ENCODE measurements at regions not wholly inside any gene's neighbourhood (a gene's known extent, or its start where the extent isn't known, plus 50 kb on each side); places are given as distances from the start of the nearest gene placed in this dataset.

DNA sequence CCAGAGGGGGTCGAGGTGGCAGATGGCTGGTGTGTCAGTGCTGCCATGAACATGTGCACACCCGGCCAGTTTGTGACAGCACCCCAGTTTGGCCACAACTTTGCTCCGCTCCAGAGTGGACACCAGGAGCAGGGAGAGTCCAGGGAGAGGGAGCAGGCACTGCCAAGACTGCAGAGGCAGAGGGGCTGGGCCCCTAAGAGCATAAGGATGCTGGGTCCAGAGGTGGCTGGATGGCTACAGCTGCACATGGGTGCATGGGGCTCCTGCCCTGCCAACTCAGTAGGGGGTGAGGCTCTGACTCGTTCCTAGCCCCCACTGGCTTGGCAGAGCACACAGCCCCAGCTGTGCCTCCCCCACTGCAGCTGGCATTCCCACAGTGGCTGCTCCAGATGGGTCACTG lies 999.2 kb upstream of the CRIM1 start:
- no peaks in the 10 kb centered on the region for H3K4me1 ChIP-seq (ENCODE audit: control insufficient read depth, insufficient read depth, low read length)
- no peak for TF ChIP-seq ZNF146 (tag by site-specific recombination; IDR thresholded peaks at IDR 0.05)
- TF ChIP-seq, protein P1, sequence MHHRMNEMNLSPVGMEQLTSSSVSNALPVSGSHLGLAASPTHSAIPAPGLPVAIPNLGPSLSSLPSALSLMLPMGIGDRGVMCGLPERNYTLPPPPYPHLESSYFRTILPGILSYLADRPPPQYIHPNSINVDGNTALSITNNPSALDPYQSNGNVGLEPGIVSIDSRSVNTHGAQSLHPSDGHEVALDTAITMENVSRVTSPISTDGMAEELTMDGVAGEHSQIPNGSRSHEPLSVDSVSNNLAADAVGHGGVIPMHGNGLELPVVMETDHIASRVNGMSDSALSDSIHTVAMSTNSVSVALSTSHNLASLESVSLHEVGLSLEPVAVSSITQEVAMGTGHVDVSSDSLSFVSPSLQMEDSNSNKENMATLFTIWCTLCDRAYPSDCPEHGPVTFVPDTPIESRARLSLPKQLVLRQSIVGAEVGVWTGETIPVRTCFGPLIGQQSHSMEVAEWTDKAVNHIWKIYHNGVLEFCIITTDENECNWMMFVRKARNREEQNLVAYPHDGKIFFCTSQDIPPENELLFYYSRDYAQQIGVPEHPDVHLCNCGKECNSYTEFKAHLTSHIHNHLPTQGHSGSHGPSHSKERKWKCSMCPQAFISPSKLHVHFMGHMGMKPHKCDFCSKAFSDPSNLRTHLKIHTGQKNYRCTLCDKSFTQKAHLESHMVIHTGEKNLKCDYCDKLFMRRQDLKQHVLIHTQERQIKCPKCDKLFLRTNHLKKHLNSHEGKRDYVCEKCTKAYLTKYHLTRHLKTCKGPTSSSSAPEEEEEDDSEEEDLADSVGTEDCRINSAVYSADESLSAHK (tag by site-specific recombination; IDR thresholded peaks at IDR 0.05): no peak
- no peak for TF ChIP-seq ZNF747 (tag by site-specific recombination; IDR thresholded peaks at IDR 0.05)
- no peak for TF ChIP-seq ZNF792 (tag by site-specific recombination; IDR thresholded peaks at IDR 0.05)
- no peak for TF ChIP-seq ZNF544 (tag by site-specific recombination; IDR thresholded peaks at IDR 0.05)
- TF ChIP-seq OVOL3 (tag by site-specific recombination; IDR thresholded peaks at IDR 0.05): no peak
- TF ChIP-seq, protein P2, sequence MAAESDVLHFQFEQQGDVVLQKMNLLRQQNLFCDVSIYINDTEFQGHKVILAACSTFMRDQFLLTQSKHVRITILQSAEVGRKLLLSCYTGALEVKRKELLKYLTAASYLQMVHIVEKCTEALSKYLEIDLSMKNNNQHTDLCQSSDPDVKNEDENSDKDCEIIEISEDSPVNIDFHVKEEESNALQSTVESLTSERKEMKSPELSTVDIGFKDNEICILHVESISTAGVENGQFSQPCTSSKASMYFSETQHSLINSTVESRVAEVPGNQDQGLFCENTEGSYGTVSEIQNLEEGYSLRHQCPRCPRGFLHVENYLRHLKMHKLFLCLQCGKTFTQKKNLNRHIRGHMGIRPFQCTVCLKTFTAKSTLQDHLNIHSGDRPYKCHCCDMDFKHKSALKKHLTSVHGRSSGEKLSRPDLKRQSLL (tag by site-specific recombination; IDR thresholded peaks at IDR 0.05): no peak
- H3K36me3 ChIP-seq (ENCODE audit: control insufficient read depth in 2 of 2, insufficient read depth in 1 of 2, low read length in 2 of 2): no peaks in the 10 kb centered on the region
- no peak overlapping the region for H3K27ac ChIP-seq (ENCODE audit: extremely low read depth, low read depth, low read length)
- no peak overlapping the region for H3K4me3 ChIP-seq (ENCODE audit: low read depth, low read length)
- ChIA-PET POLR2A (no interaction called here), CTCF (no interaction called here)
- H3K9me3 ChIP-seq (ENCODE audit: control insufficient read depth, insufficient read depth, low read depth, low read length): no peaks in the 10 kb centered on the region

DNA sequence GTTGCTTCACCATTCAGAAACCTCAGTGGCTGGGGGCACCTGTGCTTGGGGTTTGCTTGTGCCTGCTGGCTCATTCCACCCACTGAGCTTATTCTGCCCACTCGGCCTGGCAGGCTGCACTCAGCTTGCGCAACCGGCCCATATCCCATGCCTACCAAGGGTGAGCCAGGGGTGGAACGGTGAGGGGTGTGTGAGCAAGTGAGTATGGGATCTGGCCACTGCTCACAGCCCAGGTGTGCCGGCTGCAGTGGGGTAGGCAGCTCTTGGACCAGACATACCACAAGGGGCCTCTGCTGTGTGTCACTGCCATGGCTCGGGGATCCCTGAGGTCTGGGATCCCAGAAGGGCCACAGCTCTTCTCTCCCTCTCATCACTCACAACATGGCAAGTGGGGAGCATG lies 1000.5 kb upstream of the CRIM1 start:
- Histone ChIP-seq H3K36me3 (ENCODE audit: control insufficient read depth in 2 of 2, insufficient read depth in 1 of 2, low read length in 2 of 2) (no peaks in the 10 kb centered on the region), H3K4me3 (ENCODE audit: low read depth, low read length) (no peak overlapping the region), H3K9me3 (ENCODE audit: control insufficient read depth, insufficient read depth, low read depth, low read length) (no peaks in the 10 kb centered on the region), H3K4me1 (ENCODE audit: control insufficient read depth, insufficient read depth, low read length) (no peaks in the 10 kb centered on the region), H3K27ac (ENCODE audit: extremely low read depth, low read depth, low read length) (no peak overlapping the region)
- ChIA-PET POLR2A (no interaction called here), CTCF (no interaction called here)
- TF ChIP-seq ZFP69B (tag by site-specific recombination; IDR thresholded peaks at IDR 0.05) (no peak), ZNF664 (tag by site-specific recombination; IDR thresholded peaks at IDR 0.05) (no peak), ZNF184 (tag by site-specific recombination; IDR thresholded peaks at IDR 0.05) (no peak), YY2 (tag by site-specific recombination; IDR thresholded peaks at IDR 0.05) (no peak), MYNN (tag by site-specific recombination; IDR thresholded peaks at IDR 0.05; ENCODE audit: borderline replicate concordance) (no peak), GLI2 (tag by site-specific recombination; IDR thresholded peaks at IDR 0.05; ENCODE audit: borderline replicate concordance, low read depth) (no peak), ZNF248 (tag by site-specific recombination; IDR thresholded peaks at IDR 0.05) (no peak), ZBTB17 (tag by site-specific recombination; IDR thresholded peaks at IDR 0.05) (no peak), ZNF112 (tag by site-specific recombination; IDR thresholded peaks at IDR 0.05) (no peak), ZNF48 (tag by site-specific recombination; IDR thresholded peaks at IDR 0.05) (no peak)
- TF ChIP-seq, protein P3, sequence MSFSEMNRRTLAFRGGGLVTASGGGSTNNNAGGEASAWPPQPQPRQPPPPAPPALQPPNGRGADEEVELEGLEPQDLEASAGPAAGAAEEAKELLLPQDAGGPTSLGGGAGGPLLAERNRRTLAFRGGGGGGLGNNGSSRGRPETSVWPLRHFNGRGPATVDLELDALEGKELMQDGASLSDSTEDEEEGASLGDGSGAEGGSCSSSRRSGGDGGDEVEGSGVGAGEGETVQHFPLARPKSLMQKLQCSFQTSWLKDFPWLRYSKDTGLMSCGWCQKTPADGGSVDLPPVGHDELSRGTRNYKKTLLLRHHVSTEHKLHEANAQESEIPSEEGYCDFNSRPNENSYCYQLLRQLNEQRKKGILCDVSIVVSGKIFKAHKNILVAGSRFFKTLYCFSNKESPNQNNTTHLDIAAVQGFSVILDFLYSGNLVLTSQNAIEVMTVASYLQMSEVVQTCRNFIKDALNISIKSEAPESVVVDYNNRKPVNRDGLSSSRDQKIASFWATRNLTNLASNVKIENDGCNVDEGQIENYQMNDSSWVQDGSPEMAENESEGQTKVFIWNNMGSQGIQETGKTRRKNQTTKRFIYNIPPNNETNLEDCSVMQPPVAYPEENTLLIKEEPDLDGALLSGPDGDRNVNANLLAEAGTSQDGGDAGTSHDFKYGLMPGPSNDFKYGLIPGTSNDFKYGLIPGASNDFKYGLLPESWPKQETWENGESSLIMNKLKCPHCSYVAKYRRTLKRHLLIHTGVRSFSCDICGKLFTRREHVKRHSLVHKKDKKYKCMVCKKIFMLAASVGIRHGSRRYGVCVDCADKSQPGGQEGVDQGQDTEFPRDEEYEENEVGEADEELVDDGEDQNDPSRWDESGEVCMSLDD (tag by site-specific recombination; IDR thresholded peaks at IDR 0.05): no peak
- TF ChIP-seq, protein P4, sequence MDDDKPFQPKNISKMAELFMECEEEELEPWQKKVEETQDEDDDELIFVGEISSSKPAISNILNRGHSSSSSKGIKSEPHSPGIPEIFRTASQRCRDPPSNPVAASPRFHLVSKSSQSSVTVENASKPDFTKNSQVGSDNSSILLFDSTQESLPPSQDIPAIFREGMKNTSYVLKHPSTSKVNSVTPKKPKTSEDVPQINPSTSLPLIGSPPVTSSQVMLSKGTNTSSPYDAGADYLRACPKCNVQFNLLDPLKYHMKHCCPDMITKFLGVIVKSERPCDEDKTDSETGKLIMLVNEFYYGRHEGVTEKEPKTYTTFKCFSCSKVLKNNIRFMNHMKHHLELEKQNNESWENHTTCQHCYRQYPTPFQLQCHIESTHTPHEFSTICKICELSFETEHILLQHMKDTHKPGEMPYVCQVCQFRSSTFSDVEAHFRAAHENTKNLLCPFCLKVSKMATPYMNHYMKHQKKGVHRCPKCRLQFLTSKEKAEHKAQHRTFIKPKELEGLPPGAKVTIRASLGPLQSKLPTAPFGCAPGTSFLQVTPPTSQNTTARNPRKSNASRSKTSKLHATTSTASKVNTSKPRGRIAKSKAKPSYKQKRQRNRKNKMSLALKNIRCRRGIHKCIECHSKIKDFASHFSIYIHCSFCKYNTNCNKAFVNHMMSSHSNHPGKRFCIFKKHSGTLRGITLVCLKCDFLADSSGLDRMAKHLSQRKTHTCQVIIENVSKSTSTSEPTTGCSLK (tag by site-specific recombination; IDR thresholded peaks at IDR 0.05): no peak

Data from HEK293 (cell line).